ENCODE measurements at regions not wholly inside any gene's neighbourhood (a gene's known extent, or its start where the extent isn't known, plus 50 kb on each side); places are given as distances from the start of the nearest gene placed in this dataset.

- no peaks in the 10 kb centered on the region for H3K4me1 ChIP-seq (ENCODE audit: control insufficient read depth, low read length)
- H3K4me3 ChIP-seq (ENCODE audit: low read length) = no peak overlapping the region
- H3K9me3 ChIP-seq (ENCODE audit: control insufficient read depth, insufficient read depth, low read length) = no peaks in the 10 kb centered on the region
- no peaks in the 10 kb centered on the region for H3K36me3 ChIP-seq (ENCODE audit: control insufficient read depth, low read length)
- TF ChIP-seq EZH2phosphoT487 (IDR thresholded peaks at IDR 0.05; ENCODE audit: borderline replicate concordance, low read length) (no peak), CTCF (IDR thresholded peaks at IDR 0.05; ENCODE audit: low read depth, low read length, poor library complexity, severe bottlenecking) (no peak)
- H3K9me2 ChIP-seq (replicated peaks; ENCODE audit: control insufficient read depth, low read length) = no peaks in the 10 kb centered on the region
- H3K27ac ChIP-seq (ENCODE audit: low read depth, low read length) = no peak overlapping the region
- no peaks in the 10 kb centered on the region for H3K79me2 ChIP-seq (ENCODE audit: control insufficient read depth, low read length)
- H3F3A ChIP-seq (ENCODE audit: control insufficient read depth, insufficient read depth) = no peaks in the 10 kb centered on the region
- no peaks in the 10 kb centered on the region for H4K20me1 ChIP-seq (ENCODE audit: control insufficient read depth, insufficient read depth, low read depth, low read length)
- no peaks in the 10 kb centered on the region; the same call in 1 of the 2 replicates for H3K27me3 ChIP-seq (ENCODE audit: control insufficient read depth, low read length)
- no peak overlapping the region for H3K4me2 ChIP-seq (ENCODE audit: low read length)
Measured at GRCh38 chr15:39468828-39469227, 112.1 kb upstream of the THBS1 start.

- Histone ChIP-seq H3K36me3 (ENCODE audit: control insufficient read depth, low read length) (no peaks in the 10 kb centered on the region), H3K4me1 (ENCODE audit: control insufficient read depth, low read length) (no peaks in the 10 kb centered on the region), H3K27me3 (ENCODE audit: control insufficient read depth, low read length) (no peaks in the 10 kb centered on the region; the same call in 1 of the 2 replicates), H4K20me1 (ENCODE audit: control insufficient read depth, insufficient read depth, low read depth, low read length) (no peaks in the 10 kb centered on the region), H3F3A (ENCODE audit: control insufficient read depth, insufficient read depth) (no peaks in the 10 kb centered on the region), H3K4me2 (ENCODE audit: low read length) (no peak overlapping the region), H3K9me2 (replicated peaks; ENCODE audit: control insufficient read depth, low read length) (no peaks in the 10 kb centered on the region), H3K79me2 (ENCODE audit: control insufficient read depth, low read length) (no peaks in the 10 kb centered on the region), H3K4me3 (ENCODE audit: low read length) (no peak overlapping the region), H3K9me3 (ENCODE audit: control insufficient read depth, insufficient read depth, low read length) (no peaks in the 10 kb centered on the region), H3K27ac (ENCODE audit: low read depth, low read length) (no peak overlapping the region)
- TF ChIP-seq CTCF (IDR thresholded peaks at IDR 0.05; ENCODE audit: low read depth, low read length, poor library complexity, severe bottlenecking) (no peak), EZH2phosphoT487 (IDR thresholded peaks at IDR 0.05; ENCODE audit: borderline replicate concordance, low read length) (no peak)
Measured at GRCh38 chr15:39471785-39472574, 108.9 kb upstream of the THBS1 start.

GRCh38 chr15:39472621-39473297 lies 108.1 kb upstream of the THBS1 start:
- no peak for TF ChIP-seq CTCF (IDR thresholded peaks at IDR 0.05; ENCODE audit: low read depth, low read length, poor library complexity, severe bottlenecking)
- H3K27ac ChIP-seq (ENCODE audit: low read depth, low read length) = no peak overlapping the region

More at GRCh38 chr15:39472621-39473297, 108.1 kb upstream of the THBS1 start:
- Histone ChIP-seq H3K9me3 (ENCODE audit: control insufficient read depth, insufficient read depth, low read length) (no peaks in the 10 kb centered on the region), H3K27me3 (ENCODE audit: control insufficient read depth, low read length) (no peaks in the 10 kb centered on the region; the same call in 1 of the 2 replicates), H4K20me1 (ENCODE audit: control insufficient read depth, insufficient read depth, low read depth, low read length) (no peaks in the 10 kb centered on the region), H3F3A (ENCODE audit: control insufficient read depth, insufficient read depth) (no peaks in the 10 kb centered on the region), H3K4me2 (ENCODE audit: low read length) (no peak overlapping the region), H3K4me3 (ENCODE audit: low read length) (no peak overlapping the region), H3K36me3 (ENCODE audit: control insufficient read depth, low read length) (no peaks in the 10 kb centered on the region), H3K9me2 (replicated peaks; ENCODE audit: control insufficient read depth, low read length) (no peaks in the 10 kb centered on the region), H3K79me2 (ENCODE audit: control insufficient read depth, low read length) (no peaks in the 10 kb centered on the region), H3K4me1 (ENCODE audit: control insufficient read depth, low read length) (no peaks in the 10 kb centered on the region)
